ENCODE measurements at regions not wholly inside any gene's neighbourhood (a gene's known extent, or its start where the extent isn't known, plus 50 kb on each side); places are given as distances from the start of the nearest gene placed in this dataset.
A peak's percentile ranks its signal among the peaks of the same experiment; 100 is the strongest.

- peaks cover 5% of the 10 kb centered on the region for H3K9me1 ChIP-seq (ENCODE audit: control insufficient read depth, insufficient read depth, low read length)
- H3K27ac ChIP-seq (ENCODE audit: extremely low read depth, low read depth, low read length): no peak overlapping the region
- no peaks in the 10 kb centered on the region for H3K36me3 ChIP-seq (ENCODE audit: control insufficient read depth, insufficient read depth, low read length)
- no peaks in the 10 kb centered on the region for H3K4me1 ChIP-seq (replicated peaks in 1 of 2; ENCODE audit: control insufficient read depth in 2 of 2, insufficient read depth in 2 of 2, low read length in 2 of 2)
- 0% methylated on average over 10 of the region's 11 CpGs for WGBS (ENCODE audit: insufficient coverage, low coverage, missing lambda C conversion rate)
- no peak for ATAC-seq
- peaks cover 4% of the 10 kb centered on the region; the same call in 1 of the 2 replicates for H4K20me1 ChIP-seq (replicated peaks; ENCODE audit: control insufficient read depth, insufficient read depth, low read length)
- BruUV-seq (replicated peaks): no TSS peak
- intact Hi-C loops (cut with micrococcal nuclease): no loop called here
- in situ Hi-C loops (cut with MboI): no loop called here
- no peak overlapping the region for H3K4me3 ChIP-seq
- H3K9me3 ChIP-seq (replicated peaks; ENCODE audit: control insufficient read depth, insufficient read depth, low read depth, low read length): no peaks in the 10 kb centered on the region
- TF ChIP-seq ATF1 (CRISPR knock-in tag; IDR thresholded peaks at IDR 0.05) (no peak), ATF1 (tag; IDR thresholded peaks at IDR 0.05) (peak; percentile 32; the same call in 1 of the 2 replicates), TOE1 (IDR thresholded peaks at IDR 0.05; ENCODE audit: borderline replicate concordance) (no peak), TOE1 (CRISPR knock-in tag; IDR thresholded peaks at IDR 0.05; ENCODE audit: borderline replicate concordance, low read depth) (no peak)
- no peak overlapping the region for H3K4me2 ChIP-seq (ENCODE audit: insufficient read depth, low read length)
- no peak overlapping the region for H3K9ac ChIP-seq (ENCODE audit: insufficient read depth in 1 of 2, low read depth in 2 of 2, low read length in 2 of 2)
- CTCF ChIA-PET (ENCODE audit: low intra/inter-chr PET ratio): no interaction called here
- FAIRE-seq: no peak
- no peaks in the 10 kb centered on the region for H3K79me2 ChIP-seq (ENCODE audit: control insufficient read depth, insufficient read depth, low read length)
- H2AFZ ChIP-seq (ENCODE audit: low read depth, low read length): no peak overlapping the region
- DNase-seq (ENCODE audit: extremely low read depth in 1 of 4, low spot score in 3 of 4): no peak
- peaks cover 16 to 57% of the 10 kb centered on the region in 2 experiments for H3K27me3 ChIP-seq (ENCODE audit: control insufficient read depth in 2 of 2, insufficient read depth in 2 of 2, low read length in 2 of 2)
- POLR2A ChIA-PET: no interaction called here
Observed at GRCh38 chr2:2733818-2734217, 402.7 kb upstream of the MYT1L start.

GRCh38 chr2:2732331-2733119 lies 401.4 kb upstream of the MYT1L start:
- POLR2A ChIA-PET: interaction anchor here (0.6 kb wide), 1 partner anchor 446 kb away, joined by 3 read pairs; no protein-coding TSS in a partner anchor
- no peak for ATAC-seq
- Histone ChIP-seq H3K9me3 (replicated peaks; ENCODE audit: control insufficient read depth, insufficient read depth, low read depth, low read length) (no peaks in the 10 kb centered on the region), H2AFZ (ENCODE audit: low read depth, low read length) (no peak overlapping the region), H3K9me1 (ENCODE audit: control insufficient read depth, insufficient read depth, low read length) (peaks cover 5% of the 10 kb centered on the region), H3K27ac (ENCODE audit: extremely low read depth, low read depth, low read length) (no peak overlapping the region), H3K4me1 (replicated peaks in 1 of 2; ENCODE audit: control insufficient read depth in 2 of 2, insufficient read depth in 2 of 2, low read length in 2 of 2) (no peaks in the 10 kb centered on the region), H3K36me3 (ENCODE audit: control insufficient read depth, insufficient read depth, low read length) (no peaks in the 10 kb centered on the region), H3K4me2 (ENCODE audit: insufficient read depth, low read length) (no peak overlapping the region), H3K79me2 (ENCODE audit: control insufficient read depth, insufficient read depth, low read length) (no peaks in the 10 kb centered on the region), H4K20me1 (replicated peaks; ENCODE audit: control insufficient read depth, insufficient read depth, low read length) (peaks cover 4% of the 10 kb centered on the region; the same call in 1 of the 2 replicates), H3K4me3 (no peak overlapping the region), H3K9ac (ENCODE audit: insufficient read depth in 1 of 2, low read depth in 2 of 2, low read length in 2 of 2) (no peak overlapping the region), H3K27me3 (ENCODE audit: control insufficient read depth in 2 of 2, insufficient read depth in 2 of 2, low read length in 2 of 2) (peaks cover 16 to 70% of the 10 kb centered on the region in 2 experiments)
- no TSS peak for BruUV-seq (replicated peaks)
- no peak for FAIRE-seq
- in situ Hi-C loops (cut with MboI): no loop called here
- WGBS (ENCODE audit: insufficient coverage, low coverage, missing lambda C conversion rate): under 1% methylated on average over 15 of the region's 17 CpGs
- no peak for DNase-seq (ENCODE audit: extremely low read depth in 1 of 4, low spot score in 3 of 4)
- TF ChIP-seq ZC3H4 (CRISPR knock-in tag; IDR thresholded peaks at IDR 0.05; ENCODE audit: borderline replicate concordance): no peak
- intact Hi-C loops (cut with micrococcal nuclease): no loop called here
- CTCF ChIA-PET (ENCODE audit: low intra/inter-chr PET ratio): no interaction called here

Data from K562 (cell line).